Peyer's patch (tissue), 4 donors: ENCODE measurements at regions not wholly inside any gene's neighbourhood (a gene's known extent, or its start where the extent isn't known, plus 50 kb on each side); places are given as distances from the start of the nearest gene placed in this dataset.

ENCODE experiments used
- DNase-seq, 3 donors: peaks; one replicate each; pipeline ENCODE4 v3.0.0-alpha.2; 2017 to 2019
- H3K27ac ChIP-seq, 4 donors: fragments of 200-600 bp; sonication (generic); one replicate each; pipeline ENCODE4 v1.5.1; 2016 to 2019
- H3K27me3 ChIP-seq, 2 donors: fragments of 200-600 bp; sonication (generic); one replicate each; pipeline ENCODE4 v1.5.1; 2019
- H3K36me3 ChIP-seq, 3 donors: fragments of 200-600 bp; sonication (generic); one replicate each; pipeline ENCODE4 v1.5.1; 2016 to 2019
- H3K4me1 ChIP-seq, 4 donors: fragments of 200-600 bp; sonication (generic); one replicate each; pipeline ENCODE4 v1.5.1; 2016 to 2019
- H3K4me3 ChIP-seq, 4 donors: fragments of 200-600 bp; sonication (generic); 1 replicate in 3 of 4; 2 replicates in 1 of 4; pipeline ENCODE4 v1.5.1; 2016 to 2019; ENCODE audit warnings: mild to moderate bottlenecking in 1 of 4
- H3K9me3 ChIP-seq, 4 donors: fragments of 200-600 bp; sonication (generic); one replicate each; pipeline ENCODE4 v1.5.1; 2016 to 2019; ENCODE audit warnings: mild to moderate bottlenecking in 1 of 4
- POLR2A ChIP-seq, 2 donors: fragments of 450-650 bp; IDR thresholded peaks; one replicate each; pipeline ENCODE4 v1.5.1; 2017; ENCODE audit warnings: antibody characterized with exemption in 2 of 2, mild to moderate bottlenecking in 2 of 2, moderate library complexity in 2 of 2
- TF ChIP-seq, protein P1 (sequence below), 6 experiments: fragments of 450-650 bp in 4 of 6; fragments of 200-600 bp in 2 of 6; sonication (generic) in 1 of 6; IDR thresholded peaks; one replicate each; pipeline ENCODE4 v1.5.1; 2017 to 2019; ENCODE audit warnings: antibody characterized with exemption in 6 of 6, mild to moderate bottlenecking in 3 of 6, moderate library complexity in 1 of 6

GRCh38 chr18:5065615-5066014, 131.4 kb downstream of the AKAIN1 start:
- H3K4me1 ChIP-seq: no peaks in the 10 kb centered on the region
- no peaks in the 10 kb centered on the region for H3K9me3 ChIP-seq
- DNase-seq: no peak
- no peak overlapping the region for H3K4me3 ChIP-seq
- H3K27ac ChIP-seq: no peak overlapping the region
- TF ChIP-seq POLR2A (IDR thresholded peaks at IDR 0.05): no peak
- TF ChIP-seq, protein P1, sequence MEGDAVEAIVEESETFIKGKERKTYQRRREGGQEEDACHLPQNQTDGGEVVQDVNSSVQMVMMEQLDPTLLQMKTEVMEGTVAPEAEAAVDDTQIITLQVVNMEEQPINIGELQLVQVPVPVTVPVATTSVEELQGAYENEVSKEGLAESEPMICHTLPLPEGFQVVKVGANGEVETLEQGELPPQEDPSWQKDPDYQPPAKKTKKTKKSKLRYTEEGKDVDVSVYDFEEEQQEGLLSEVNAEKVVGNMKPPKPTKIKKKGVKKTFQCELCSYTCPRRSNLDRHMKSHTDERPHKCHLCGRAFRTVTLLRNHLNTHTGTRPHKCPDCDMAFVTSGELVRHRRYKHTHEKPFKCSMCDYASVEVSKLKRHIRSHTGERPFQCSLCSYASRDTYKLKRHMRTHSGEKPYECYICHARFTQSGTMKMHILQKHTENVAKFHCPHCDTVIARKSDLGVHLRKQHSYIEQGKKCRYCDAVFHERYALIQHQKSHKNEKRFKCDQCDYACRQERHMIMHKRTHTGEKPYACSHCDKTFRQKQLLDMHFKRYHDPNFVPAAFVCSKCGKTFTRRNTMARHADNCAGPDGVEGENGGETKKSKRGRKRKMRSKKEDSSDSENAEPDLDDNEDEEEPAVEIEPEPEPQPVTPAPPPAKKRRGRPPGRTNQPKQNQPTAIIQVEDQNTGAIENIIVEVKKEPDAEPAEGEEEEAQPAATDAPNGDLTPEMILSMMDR (IDR thresholded peaks at IDR 0.05): no peak
- no peaks in the 10 kb centered on the region for H3K36me3 ChIP-seq
- H3K27me3 ChIP-seq: no peaks in the 10 kb centered on the region

GRCh38 chr18:5064841-5065370, 132.2 kb downstream of the AKAIN1 start:
- TF ChIP-seq POLR2A (IDR thresholded peaks at IDR 0.05): no peak
- TF ChIP-seq, protein P1 (IDR thresholded peaks at IDR 0.05): no peak
- H3K27ac ChIP-seq: no peak overlapping the region

DNA sequence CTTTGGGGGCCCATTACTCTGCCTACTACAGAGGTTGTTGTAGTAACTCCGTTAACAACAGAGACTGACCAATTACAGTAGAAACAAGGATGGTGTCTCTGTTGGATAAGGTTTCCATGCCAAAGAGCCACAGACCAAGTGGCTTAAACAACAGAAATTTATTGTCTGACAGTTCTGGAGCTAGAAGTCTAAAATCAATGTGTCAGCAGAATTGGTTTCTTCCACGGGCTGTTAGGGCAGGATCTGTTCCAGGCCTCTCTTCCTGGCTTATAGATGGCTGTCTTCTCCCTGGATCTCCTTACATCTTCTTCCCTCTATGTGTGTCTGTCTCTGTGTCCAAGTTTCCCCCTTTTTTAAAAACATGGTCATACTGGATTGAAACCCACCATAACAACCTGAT, 135.3 kb downstream of the AKAIN1 start:
- no peaks in the 10 kb centered on the region for H3K36me3 ChIP-seq
- TF ChIP-seq POLR2A (IDR thresholded peaks at IDR 0.05): no peak
- TF ChIP-seq, protein P1 (IDR thresholded peaks at IDR 0.05): no peak
- no peak for DNase-seq
- H3K4me1 ChIP-seq: no peaks in the 10 kb centered on the region
- H3K27me3 ChIP-seq: no peaks in the 10 kb centered on the region
- H3K4me3 ChIP-seq: no peak overlapping the region
- no peaks in the 10 kb centered on the region for H3K9me3 ChIP-seq
- no peak overlapping the region for H3K27ac ChIP-seq

More at GRCh38 chr18:5064841-5065370, 132.2 kb downstream of the AKAIN1 start:
- Histone ChIP-seq H3K4me3 (no peak overlapping the region), H3K36me3 (no peaks in the 10 kb centered on the region), H3K27me3 (no peaks in the 10 kb centered on the region), H3K9me3 (no peaks in the 10 kb centered on the region), H3K4me1 (no peaks in the 10 kb centered on the region)
- DNase-seq: no peak

DNA sequence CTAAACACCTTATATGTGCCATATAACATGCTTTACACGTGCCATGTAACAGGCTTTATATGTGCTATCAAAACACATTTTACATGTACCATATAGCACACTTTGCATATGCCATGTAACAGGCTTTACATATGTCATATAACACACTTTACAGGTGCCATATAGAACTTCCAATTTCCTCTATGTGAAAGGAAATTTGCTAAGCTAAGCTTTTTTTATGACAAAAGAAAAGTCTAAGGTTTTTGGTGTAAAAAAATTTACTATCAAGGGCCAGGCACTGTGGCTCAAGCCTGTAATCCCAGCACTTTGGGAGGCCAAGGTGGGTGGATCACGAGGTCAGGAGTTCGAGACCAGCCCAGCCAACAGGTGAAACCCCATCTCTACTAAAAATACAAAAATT, 136.5 kb downstream of the AKAIN1 start:
- Histone ChIP-seq H3K4me1 (no peaks in the 10 kb centered on the region), H3K36me3 (no peaks in the 10 kb centered on the region), H3K4me3 (no peak overlapping the region), H3K27me3 (no peaks in the 10 kb centered on the region), H3K9me3 (no peaks in the 10 kb centered on the region), H3K27ac (no peak overlapping the region)
- TF ChIP-seq, protein P1 (IDR thresholded peaks at IDR 0.05): no peak
- TF ChIP-seq POLR2A (IDR thresholded peaks at IDR 0.05): no peak
- DNase-seq: no peak

DNA sequence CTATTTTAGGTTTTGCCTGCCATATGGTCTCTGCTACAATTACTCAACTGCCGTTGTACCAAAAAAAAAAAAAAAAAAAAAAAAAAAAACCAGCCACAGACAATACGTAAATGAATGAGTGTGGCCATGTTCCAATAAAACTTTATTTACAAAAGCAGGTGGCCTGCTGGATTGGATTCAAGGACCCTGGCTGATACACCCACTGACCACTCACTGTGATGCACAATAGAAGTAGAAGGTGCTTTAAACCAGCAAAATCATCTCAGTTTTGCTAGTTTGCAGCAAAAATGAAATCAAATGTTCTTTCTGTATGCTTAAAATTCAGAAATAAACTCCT, 137.4 kb downstream of the AKAIN1 start:
- TF ChIP-seq POLR2A (IDR thresholded peaks at IDR 0.05): no peak
- TF ChIP-seq, protein P1 (IDR thresholded peaks at IDR 0.05): no peak
- no peaks in the 10 kb centered on the region for H3K9me3 ChIP-seq
- no peak overlapping the region for H3K4me3 ChIP-seq
- no peak for DNase-seq
- H3K36me3 ChIP-seq: no peaks in the 10 kb centered on the region
- H3K4me1 ChIP-seq: no peaks in the 10 kb centered on the region
- H3K27me3 ChIP-seq: no peaks in the 10 kb centered on the region
- no peak overlapping the region for H3K27ac ChIP-seq
